HepG2 (cell line): ENCODE measurements at regions not wholly inside any gene's neighbourhood (a gene's known extent, or its start where the extent isn't known, plus 50 kb on each side); places are given as distances from the start of the nearest gene placed in this dataset.

Experiments
- BORCS8-MEF2B ChIP-seq: sonication (generic); formaldehyde crosslinking; IDR thresholded peaks from 2 replicates; pipeline ENCODE4 v1.8.0; 2022; ENCODE audit warnings: mild to moderate bottlenecking, missing genetic modification reagents
- NCOR1 ChIP-seq: fragments of 200-600 bp; sonication (generic); IDR thresholded peaks from 2 replicates; pipeline ENCODE4 v1.7.0; 2017; ENCODE audit warnings: antibody characterized with exemption, low read length, borderline replicate concordance
- SNAI1 ChIP-seq: sonication (generic); formaldehyde crosslinking; IDR thresholded peaks from 2 replicates; pipeline ENCODE4 v1.5.0; 2020; ENCODE audit warnings: mild to moderate bottlenecking, missing genetic modification reagents, borderline replicate concordance
- SP140L ChIP-seq: sonication (generic); formaldehyde crosslinking; IDR thresholded peaks from 2 replicates; pipeline ENCODE4 v1.4.0; 2020; ENCODE audit warnings: missing genetic modification reagents, borderline replicate concordance
- STAT5B ChIP-seq: sonication (generic); formaldehyde crosslinking; IDR thresholded peaks from 2 replicates; pipeline ENCODE4 v1.4.0; 2020; ENCODE audit warnings: missing genetic modification reagents
- TBX3 ChIP-seq: fragments of 450-650 bp; IDR thresholded peaks from 2 replicates; pipeline ENCODE4 v1.6.1; 2017; ENCODE audit warnings: antibody characterized with exemption, mild to moderate bottlenecking, inconsistent platforms, borderline replicate concordance
- TERF1 ChIP-seq: sonication (generic); formaldehyde crosslinking; IDR thresholded peaks from 2 replicates; pipeline ENCODE4 v1.8.0; 2022; ENCODE audit warnings: mild to moderate bottlenecking, missing genetic modification reagents, moderate library complexity
- ZNF180 ChIP-seq: sonication (generic); formaldehyde crosslinking; IDR thresholded peaks from 2 replicates; pipeline ENCODE4 v1.4.0; 2020; ENCODE audit warnings: low read depth, missing genetic modification reagents, borderline replicate concordance
- ZNF205 ChIP-seq: IDR thresholded peaks from 2 replicates; pipeline ENCODE4 v1.6.1; 2018; ENCODE audit warnings: missing biosample characterization, missing genetic modification reagents
- ZNF737 ChIP-seq: sonication (generic); formaldehyde crosslinking; IDR thresholded peaks from 2 replicates; pipeline ENCODE4 v1.5.0; 2020; ENCODE audit warnings: missing genetic modification reagents, mild to moderate bottlenecking, borderline replicate concordance
- TF ChIP-seq, protein P1 (sequence below): IDR thresholded peaks from 2 replicates; pipeline ENCODE4 v1.6.1; 2016; ENCODE audit warnings: missing biosample characterization, missing genetic modification reagents, low read depth
- TF ChIP-seq, protein P2 (sequence below), 2 experiments: sonication (generic) in 1 of 2; formaldehyde crosslinking in 1 of 2; IDR thresholded peaks; 2 replicates each; pipeline versions ENCODE4 v1.4.0 to v1.6.1; 2016 to 2020; ENCODE audit warnings: borderline replicate concordance in 1 of 2, low read depth in 1 of 2, mild to moderate bottlenecking in 1 of 2, missing genetic modification reagents in 1 of 2

GRCh38 chr18:59748628-59749360 is 51.6 kb upstream of the CCBE1 start (continued):
- TF ChIP-seq SP140L (no peak), NCOR1 (no peak), TERF1 (CRISPR knock-in tag) (no peak), BORCS8-MEF2B (CRISPR knock-in tag) (no peak), TBX3 (no peak), ZNF737 (CRISPR knock-in tag) (no peak), ZNF180 (no peak), ZNF205 (CRISPR knock-in tag) (no peak), STAT5B (CRISPR knock-in tag) (no peak), SNAI1 (CRISPR knock-in tag) (no peak)
- TF ChIP-seq, protein P1, sequence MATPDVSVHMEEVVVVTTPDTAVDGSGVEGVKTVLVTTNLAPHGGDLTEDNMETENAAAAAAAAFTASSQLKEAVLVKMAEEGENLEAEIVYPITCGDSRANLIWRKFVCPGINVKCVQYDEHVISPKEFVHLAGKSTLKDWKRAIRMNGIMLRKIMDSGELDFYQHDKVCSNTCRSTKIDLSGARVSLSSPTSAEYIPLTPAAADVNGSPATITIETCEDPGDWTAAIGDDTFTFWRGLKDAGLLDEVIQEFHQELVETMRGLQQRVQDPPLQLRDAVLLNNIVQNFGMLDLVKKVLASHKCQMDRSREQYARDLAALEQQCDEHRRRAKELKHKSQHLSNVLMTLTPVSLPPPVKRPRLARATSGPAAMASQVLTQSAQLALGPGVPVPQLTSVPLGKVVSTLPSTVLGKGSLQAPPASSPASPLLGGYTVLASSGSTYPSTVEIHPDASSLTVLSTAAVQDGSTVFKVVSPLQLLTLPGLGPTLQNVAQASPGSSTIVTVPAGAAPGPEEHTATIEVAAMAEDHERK: no peak
- TF ChIP-seq, protein P2, sequence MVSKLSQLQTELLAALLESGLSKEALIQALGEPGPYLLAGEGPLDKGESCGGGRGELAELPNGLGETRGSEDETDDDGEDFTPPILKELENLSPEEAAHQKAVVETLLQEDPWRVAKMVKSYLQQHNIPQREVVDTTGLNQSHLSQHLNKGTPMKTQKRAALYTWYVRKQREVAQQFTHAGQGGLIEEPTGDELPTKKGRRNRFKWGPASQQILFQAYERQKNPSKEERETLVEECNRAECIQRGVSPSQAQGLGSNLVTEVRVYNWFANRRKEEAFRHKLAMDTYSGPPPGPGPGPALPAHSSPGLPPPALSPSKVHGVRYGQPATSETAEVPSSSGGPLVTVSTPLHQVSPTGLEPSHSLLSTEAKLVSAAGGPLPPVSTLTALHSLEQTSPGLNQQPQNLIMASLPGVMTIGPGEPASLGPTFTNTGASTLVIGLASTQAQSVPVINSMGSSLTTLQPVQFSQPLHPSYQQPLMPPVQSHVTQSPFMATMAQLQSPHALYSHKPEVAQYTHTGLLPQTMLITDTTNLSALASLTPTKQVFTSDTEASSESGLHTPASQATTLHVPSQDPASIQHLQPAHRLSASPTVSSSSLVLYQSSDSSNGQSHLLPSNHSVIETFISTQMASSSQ (IDR thresholded peaks at IDR 0.05; ENCODE audit: low read depth): no peak
- TF ChIP-seq, protein P2 (CRISPR knock-in tag; IDR thresholded peaks at IDR 0.05; ENCODE audit: borderline replicate concordance): no peak
- TF ChIP-seq, all 625 proteins: peak for 0
